ENCODE measurements at regions not wholly inside any gene's neighbourhood (a gene's known extent, or its start where the extent isn't known, plus 50 kb on each side); places are given as distances from the start of the nearest gene placed in this dataset.
A peak's percentile ranks its signal among the peaks of the same experiment; 100 is the strongest.

GRCh38 chr4:53912766-53913497 lies 151.5 kb downstream of the CHIC2 start:
- 90 to 93% methylated on average over 5 of the region's 5 CpGs for WGBS, 2 donors
- Histone ChIP-seq H3K27ac (no peak overlapping the region), H3K36me3 (no peaks in the 10 kb centered on the region), H3K4me1 (peaks cover 0 to 13% (median 9%) of the 10 kb centered on the region in 4 donors), H3K4me3 (no peak overlapping the region), H3K27me3 (peaks cover 0 to 30% (median 5%) of the 10 kb centered on the region in 3 donors), H3K9me3 (no peaks in the 10 kb centered on the region)
- no peak for TF ChIP-seq EP300 (IDR thresholded peaks at IDR 0.05)
- TF ChIP-seq POLR2A (IDR thresholded peaks at IDR 0.05) = no peak
- TF ChIP-seq CTCF (IDR thresholded peaks at IDR 0.05) = no peak
- TF ChIP-seq POLR2AphosphoS5 (IDR thresholded peaks at IDR 0.05) = no peak
- intact Hi-C loops (cut with DNase I) = no loop called here
- no peak for DNase-seq

GRCh38 chr4:53908661-53909078 lies 155.7 kb downstream of the CHIC2 start:
- H3K36me3 ChIP-seq = no peaks in the 10 kb centered on the region
- H3K9me3 ChIP-seq = no peaks in the 10 kb centered on the region
- H3K4me3 ChIP-seq = peak overlapping the region in 2 of 4 donors; percentile 12
- peaks cover 0 to 23% (median 16%) of the 10 kb centered on the region in 4 donors for H3K4me1 ChIP-seq
- intact Hi-C loops (cut with DNase I) = loop anchor here (1.0 to 10.0 kb wide), 4 partner anchors 202 to 714 kb away; no protein-coding TSS in a partner anchor
- H3K27me3 ChIP-seq = peaks cover 0 to 55% (median 16%) of the 10 kb centered on the region in 3 donors
- peak overlapping the region in 3 of 4 donors; percentile 5 to 29 (median 21) for H3K27ac ChIP-seq
- TF ChIP-seq CTCF (IDR thresholded peaks at IDR 0.05) (peak; percentile 25 to 47 (median 39)), POLR2AphosphoS5 (IDR thresholded peaks at IDR 0.05) (peak in 1 of 4 donors; percentile 27), EP300 (IDR thresholded peaks at IDR 0.05) (no peak)
- WGBS, 2 donors = 6 to 8% methylated on average over 8 of the region's 8 CpGs
- DNase-seq = peak; percentile 72

- H3K27me3 ChIP-seq = peaks cover 0 to 55% (median 16%) of the 10 kb centered on the region in 3 donors
- TF ChIP-seq EP300 (IDR thresholded peaks at IDR 0.05) = no peak
- TF ChIP-seq CTCF (IDR thresholded peaks at IDR 0.05) = no peak
- TF ChIP-seq POLR2A (IDR thresholded peaks at IDR 0.05) = no peak
- TF ChIP-seq POLR2AphosphoS5 (IDR thresholded peaks at IDR 0.05) = no peak
- no peaks in the 10 kb centered on the region for H3K9me3 ChIP-seq
- no peak overlapping the region for H3K4me3 ChIP-seq
- peak overlapping the region in 1 of 4 donors; percentile 42 for H3K27ac ChIP-seq
- 66 to 80% methylated on average over 5 of the region's 5 CpGs for WGBS, 2 donors
- intact Hi-C loops (cut with DNase I) = loop anchor here (1.0 to 10.0 kb wide), 4 partner anchors 201 to 713 kb away; no protein-coding TSS in a partner anchor
- peaks cover 0 to 23% (median 16%) of the 10 kb centered on the region in 4 donors for H3K4me1 ChIP-seq
- DNase-seq = no peak
- no peaks in the 10 kb centered on the region for H3K36me3 ChIP-seq
Observed at GRCh38 chr4:53907772-53908171, 156.6 kb downstream of the CHIC2 start.

- TF ChIP-seq POLR2A (IDR thresholded peaks at IDR 0.05) = no peak
- intact Hi-C loops (cut with DNase I) = loop anchor here (10.0 kb wide), 2 partner anchors 412 to 712 kb away; no protein-coding TSS in a partner anchor
- H3K4me3 ChIP-seq = peak overlapping the region in 1 of 4 donors; percentile 18
- H3K4me1 ChIP-seq = peaks cover 0 to 23% (median 16%) of the 10 kb centered on the region in 4 donors
- no peaks in the 10 kb centered on the region for H3K36me3 ChIP-seq
- H3K27ac ChIP-seq = peak overlapping the region in 3 of 4 donors; percentile 4 to 43 (median 42)
- no peaks in the 10 kb centered on the region for H3K9me3 ChIP-seq
- 61 to 66% methylated on average over 6 of the region's 6 CpGs for WGBS, 2 donors
- no peak for DNase-seq
- H3K27me3 ChIP-seq = peaks cover 0 to 55% (median 16%) of the 10 kb centered on the region in 3 donors
Observed at GRCh38 chr4:53906606-53907190, 157.7 kb downstream of the CHIC2 start.

GRCh38 chr4:53905941-53906377 lies 158.4 kb downstream of the CHIC2 start:
- H3K9me3 ChIP-seq = no peaks in the 10 kb centered on the region
- intact Hi-C loops (cut with DNase I) = loop anchor here (10.0 kb wide), 2 partner anchors 411 to 711 kb away; no protein-coding TSS in a partner anchor
- H3K27ac ChIP-seq = peak overlapping the region in 3 of 4 donors; percentile 4 to 43 (median 42)
- no peak for DNase-seq
- H3K4me3 ChIP-seq = peak overlapping the region in 3 of 4 donors; percentile 17 to 31 (median 18)
- peaks cover 0 to 55% (median 16%) of the 10 kb centered on the region in 3 donors for H3K27me3 ChIP-seq
- WGBS, 2 donors = 6 to 24% methylated on average over 11 of the region's 11 CpGs
- H3K36me3 ChIP-seq = no peaks in the 10 kb centered on the region
- H3K4me1 ChIP-seq = peaks cover 0 to 23% (median 16%) of the 10 kb centered on the region in 4 donors
- TF ChIP-seq POLR2AphosphoS5 (IDR thresholded peaks at IDR 0.05) (no peak), EP300 (IDR thresholded peaks at IDR 0.05) (no peak), CTCF (IDR thresholded peaks at IDR 0.05) (no peak), POLR2A (IDR thresholded peaks at IDR 0.05) (no peak)
